NOMO-1 (cell line): ENCODE measurements at regions not wholly inside any gene's neighbourhood (a gene's known extent, or its start where the extent isn't known, plus 50 kb on each side); places are given as distances from the start of the nearest gene placed in this dataset.
"Not testable (repeated sequence)": the region's sequence is repeated elsewhere in the genome, so short reads cannot be mapped to it uniquely, and the experiment has no call there.

ENCODE experiments used
- DNase-seq, 2 experiments: peaks; one replicate each; lab custom pipeline; 2025; ENCODE audit not compliant: unreplicated experiment in 2 of 2; lab: John Stamatoyannopoulos, UW

- no peak for DNase-seq
These were observed 2180.4 kb upstream of the WWC1 start for GRCh38 chr5:166111021-166111420.

- DNase-seq: no peak
These were observed 2174.1 kb upstream of the WWC1 start for GRCh38 chr5:166117072-166118066.

- no peak for DNase-seq
These were observed 2171.9 kb upstream of the WWC1 start for GRCh38 chr5:166119506-166119905.

- no peak for DNase-seq
These were observed 2167.7 kb upstream of the WWC1 start for GRCh38 chr5:166123717-166124116.

- DNase-seq: no peak
These were observed 2163.5 kb upstream of the WWC1 start for GRCh38 chr5:166127766-166128570.

GRCh38 chr5:166145107-166145506 lies 2146.3 kb upstream of the WWC1 start:
- DNase-seq: not testable (repeated sequence)

GRCh38 chr5:166163996-166164610 lies 2127.3 kb upstream of the WWC1 start:
- no peak for DNase-seq

GRCh38 chr5:166165596-166165995 lies 2125.8 kb upstream of the WWC1 start:
- DNase-seq: no peak

- no peak for DNase-seq
These were observed 2125.4 kb upstream of the WWC1 start for GRCh38 chr5:166166071-166166470.

- no peak for DNase-seq
These were observed 2118.8 kb upstream of the WWC1 start for GRCh38 chr5:166172597-166172996.

GRCh38 chr5:166178411-166179080 lies 2112.9 kb upstream of the WWC1 start:
- no peak for DNase-seq

- DNase-seq: no peak
These were observed 2106.3 kb upstream of the WWC1 start for GRCh38 chr5:166185185-166185584.

GRCh38 chr5:166188501-166189325 lies 2102.7 kb upstream of the WWC1 start:
- DNase-seq: no peak

- DNase-seq: no peak
These were observed 2098.7 kb upstream of the WWC1 start for GRCh38 chr5:166192696-166193095.

GRCh38 chr5:166195981-166196380 lies 2095.5 kb upstream of the WWC1 start:
- no peak for DNase-seq

- DNase-seq: no peak
These were observed 2090.9 kb upstream of the WWC1 start for GRCh38 chr5:166200532-166200931.

- DNase-seq: no peak
These were observed 2079.8 kb upstream of the WWC1 start for GRCh38 chr5:166211640-166212039.

GRCh38 chr5:166236327-166236726 lies 2055.1 kb upstream of the WWC1 start:
- DNase-seq: no peak

GRCh38 chr5:166240705-166241104 lies 2050.7 kb upstream of the WWC1 start:
- no peak for DNase-seq

- no peak for DNase-seq
These were observed 2045.9 kb upstream of the WWC1 start for GRCh38 chr5:166245556-166245955.
